ENCODE measurements at regions not wholly inside any gene's neighbourhood (a gene's known extent, or its start where the extent isn't known, plus 50 kb on each side); places are given as distances from the start of the nearest gene placed in this dataset.

- WGBS, 2 donors (ENCODE audit: low coverage in 1 of 2), result 50 to 59% methylated on average over 5 to 8 of the region's 8 CpGs
- TF ChIP-seq EP300 (IDR thresholded peaks at IDR 0.05), result no peak
- TF ChIP-seq CTCF (IDR thresholded peaks at IDR 0.05), result no peak
- TF ChIP-seq POLR2A (IDR thresholded peaks at IDR 0.05), result no peak
- no peak for TF ChIP-seq POLR2AphosphoS5 (IDR thresholded peaks at IDR 0.05)
- ATAC-seq, result no peak
- Histone ChIP-seq H3K27ac (no peak overlapping the region), H3K27me3 (no peaks in the 10 kb centered on the region), H3K4me3 (no peak overlapping the region), H3K4me1 (no peaks in the 10 kb centered on the region), H3K9me3 (no peaks in the 10 kb centered on the region), H3K36me3 (no peaks in the 10 kb centered on the region)
Observed at GRCh38 chr3:148083526-148084182, 614.0 kb upstream of the AGTR1 start.

DNA sequence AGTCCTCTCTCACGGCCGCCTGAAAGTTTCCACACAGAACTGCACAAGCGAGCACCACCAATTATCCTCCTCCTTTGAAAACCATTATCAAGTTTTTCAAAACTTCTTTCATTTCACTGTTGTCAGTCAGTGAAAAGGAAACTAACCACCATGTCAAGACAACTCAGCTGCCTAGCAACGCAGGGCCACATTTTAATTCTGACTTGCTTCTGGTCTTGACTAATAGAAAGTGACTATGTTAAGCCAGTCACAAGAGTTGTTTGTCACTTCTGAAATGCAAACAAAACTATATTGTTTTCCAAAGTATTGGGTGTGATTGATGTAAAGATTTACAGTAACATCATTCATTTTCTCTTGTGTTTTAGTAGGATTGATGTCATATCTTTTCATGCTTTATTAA lies 612.8 kb upstream of the AGTR1 start:
- Histone ChIP-seq H3K27ac (no peak overlapping the region), H3K4me3 (no peak overlapping the region), H3K4me1 (no peaks in the 10 kb centered on the region), H3K36me3 (no peaks in the 10 kb centered on the region), H3K9me3 (no peaks in the 10 kb centered on the region), H3K27me3 (no peaks in the 10 kb centered on the region)
- WGBS, 2 donors (ENCODE audit: low coverage in 1 of 2), result 63 to 83% methylated on average over 4 of the region's 4 CpGs
- no peak for TF ChIP-seq CTCF (IDR thresholded peaks at IDR 0.05)
- TF ChIP-seq POLR2A (IDR thresholded peaks at IDR 0.05), result no peak
- TF ChIP-seq EP300 (IDR thresholded peaks at IDR 0.05), result no peak
- TF ChIP-seq POLR2AphosphoS5 (IDR thresholded peaks at IDR 0.05), result no peak
- no peak for ATAC-seq

- ATAC-seq, result no peak
- H3K4me3 ChIP-seq, result no peak overlapping the region
- H3K27ac ChIP-seq, result no peak overlapping the region
- H3K9me3 ChIP-seq, result no peaks in the 10 kb centered on the region
- no peaks in the 10 kb centered on the region for H3K27me3 ChIP-seq
- WGBS, 2 donors (ENCODE audit: low coverage in 1 of 2), result 88 to 90% methylated on average over 4 to 6 of the region's 6 CpGs
- H3K4me1 ChIP-seq, result no peaks in the 10 kb centered on the region
- TF ChIP-seq POLR2AphosphoS5 (IDR thresholded peaks at IDR 0.05), result no peak
- no peak for TF ChIP-seq POLR2A (IDR thresholded peaks at IDR 0.05)
- TF ChIP-seq EP300 (IDR thresholded peaks at IDR 0.05), result no peak
- TF ChIP-seq CTCF (IDR thresholded peaks at IDR 0.05), result no peak
- no peaks in the 10 kb centered on the region for H3K36me3 ChIP-seq
Observed at GRCh38 chr3:148087601-148088371, 609.9 kb upstream of the AGTR1 start.

DNA sequence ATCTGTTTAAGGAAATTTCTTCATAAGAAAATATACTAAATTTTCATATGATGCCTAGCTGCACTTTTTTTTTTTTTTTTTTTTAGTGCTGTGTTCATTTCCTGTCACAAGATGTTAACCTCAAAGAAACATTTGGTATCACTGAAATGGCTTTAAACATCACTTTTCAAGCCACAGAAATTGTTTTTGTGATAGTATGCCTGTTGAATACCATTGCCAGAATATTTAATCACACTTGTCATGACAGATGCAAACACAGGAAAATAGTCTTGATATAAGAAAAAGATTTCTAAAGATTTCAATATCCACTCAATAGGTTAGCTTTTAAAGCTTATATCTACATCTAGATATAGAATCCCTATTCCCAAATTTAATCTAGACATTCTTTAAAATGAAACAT lies 608.5 kb upstream of the AGTR1 start:
- H3K27me3 ChIP-seq, result no peaks in the 10 kb centered on the region
- no peaks in the 10 kb centered on the region for H3K36me3 ChIP-seq
- no peaks in the 10 kb centered on the region for H3K9me3 ChIP-seq
- no peak for ATAC-seq
- no peak overlapping the region for H3K27ac ChIP-seq
- H3K4me3 ChIP-seq, result no peak overlapping the region
- no peaks in the 10 kb centered on the region for H3K4me1 ChIP-seq
- TF ChIP-seq POLR2A (IDR thresholded peaks at IDR 0.05), result no peak
- no peak for TF ChIP-seq POLR2AphosphoS5 (IDR thresholded peaks at IDR 0.05)
- no peak for TF ChIP-seq EP300 (IDR thresholded peaks at IDR 0.05)
- no peak for TF ChIP-seq CTCF (IDR thresholded peaks at IDR 0.05)

DNA sequence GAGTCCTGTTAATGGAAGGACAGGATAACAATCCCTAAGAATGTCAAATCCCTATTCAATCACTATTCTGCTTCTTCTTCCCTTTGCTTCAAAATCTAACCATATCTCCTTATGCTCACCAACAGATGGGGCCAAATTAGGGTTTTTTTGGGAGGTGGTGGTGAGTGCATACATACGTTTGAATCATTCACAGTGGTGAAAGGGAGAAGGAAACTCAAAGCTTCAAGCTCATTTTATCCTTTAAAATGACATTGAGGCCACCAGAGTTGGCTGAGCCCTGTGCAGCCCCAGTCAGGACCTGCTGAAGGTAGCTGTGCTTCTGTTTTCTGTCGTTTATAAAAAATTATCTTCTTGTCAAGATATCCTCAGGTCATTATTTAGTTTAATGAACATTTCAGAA lies 607.5 kb upstream of the AGTR1 start:
- no peak for ATAC-seq
- TF ChIP-seq POLR2A (IDR thresholded peaks at IDR 0.05) (no peak), EP300 (IDR thresholded peaks at IDR 0.05) (no peak), POLR2AphosphoS5 (IDR thresholded peaks at IDR 0.05) (no peak), CTCF (IDR thresholded peaks at IDR 0.05) (no peak)
- no peaks in the 10 kb centered on the region for H3K27me3 ChIP-seq
- no peaks in the 10 kb centered on the region for H3K9me3 ChIP-seq
- no peaks in the 10 kb centered on the region for H3K36me3 ChIP-seq
- H3K27ac ChIP-seq, result no peak overlapping the region
- H3K4me1 ChIP-seq, result no peaks in the 10 kb centered on the region
- H3K4me3 ChIP-seq, result no peak overlapping the region
- WGBS, 2 donors (ENCODE audit: low coverage in 1 of 2), result 28 to 75% methylated on average over 1 to 2 of the region's 2 CpGs

Data from gastroesophageal sphincter (tissue), 4 donors.